HCT116 (cell line): ENCODE measurements at regions not wholly inside any gene's neighbourhood (a gene's known extent, or its start where the extent isn't known, plus 50 kb on each side); places are given as distances from the start of the nearest gene placed in this dataset.

Source experiments
- ATAC-seq: fragments of 200-7000 bp; cut with Tn5 transposase; 2 replicates; pipeline ENCODE4 v1.9.1; 2020; ENCODE audit warnings: mild to moderate bottlenecking, moderate library complexity
- BruUV-seq: library from RNA; stranded (reverse); fragments of 400-500 nt; replicated peaks from 2 replicates; lab custom pipeline; 2021; lab: Mats Ljungman, UMichigan
- CTCF ChIA-PET: fragments of 300-600 bp; sonication (Branson Sonifier 250); formaldehyde crosslinking; loops from one replicate; lab custom pipeline; 2021; ENCODE audit warnings: antibody characterized with exemption; lab: Charles Lee
- POLR2A ChIA-PET: fragments of 300-600, 350-600 bp; sonication (Branson Sonifier 250); formaldehyde crosslinking; loops from one replicate; lab custom pipeline; 2021; ENCODE audit warnings: antibody characterized with exemption; lab: Charles Lee
- RAD21 ChIA-PET, 2 experiments: fragments of 300-600 bp; sonication (Branson Sonifier 250); formaldehyde crosslinking; loops; one replicate each; lab custom pipeline; 2023; ENCODE audit warnings: low total read pairs in 2 of 2; ENCODE audit not compliant: uncharacterized antibody in 2 of 2, unreplicated experiment in 2 of 2, low non-redundant PET in 1 of 2; lab: Charles Lee
- DNase-seq: peaks from one replicate; pipeline ENCODE4 v3.0.0-alpha.2; 2010; ENCODE audit warnings: low read depth, low spot score
- H2AFZ ChIP-seq: fragments of 200-600 bp; shearing (Covaris generic), sonication (generic); 2 replicates; pipeline ENCODE4 v1.6.1; 2017; ENCODE audit warnings: low read depth, mixed run types, mixed read lengths, antibody characterized with exemption, low read length; ENCODE audit not compliant: poor library complexity, severe bottlenecking
- H3K27ac ChIP-seq: 2 replicates; pipeline ENCODE4 v1.5.1; 2012; ENCODE audit warnings: low read depth, low read length
- H3K27me3 ChIP-seq: fragments of 200-600 bp; sonication (generic); 2 replicates; pipeline ENCODE4 v1.6.1; 2016; ENCODE audit warnings: mixed run types, low read length, mixed read lengths; ENCODE audit not compliant: insufficient read depth
- H3K36me3 ChIP-seq, 2 experiments: fragments of 200-500 bp in 1 of 2; fragments of 200-600 bp in 1 of 2; sonication (Bioruptor generic) in 1 of 2; sonication (generic) in 1 of 2; 2 replicates each; pipeline versions ENCODE4 v1.5.1 to v1.6.1; 2014 to 2016; ENCODE audit warnings: low read length in 2 of 2, inconsistent platforms in 1 of 2, mixed read lengths in 1 of 2, mixed run types in 1 of 2; ENCODE audit not compliant: insufficient read depth in 2 of 2, control insufficient read depth in 1 of 2
- H3K4me1 ChIP-seq, 2 experiments: fragments of 200-600 bp in 1 of 2; sonication (generic) in 1 of 2; 2 replicates each; pipeline versions ENCODE4 v1.5.1 to v1.6.1; 2012 to 2017; ENCODE audit warnings: low read length in 2 of 2, inconsistent platforms in 1 of 2, mild to moderate bottlenecking in 1 of 2, mixed read lengths in 1 of 2, mixed run types in 1 of 2, moderate library complexity in 1 of 2; ENCODE audit not compliant: insufficient read depth in 2 of 2, control insufficient read depth in 1 of 2
- H3K4me2 ChIP-seq: fragments of 200-600 bp; sonication (generic); 2 replicates; pipeline ENCODE4 v1.6.1; 2017; ENCODE audit warnings: mixed run types, low read length, mixed read lengths
- H3K4me3 ChIP-seq, 2 experiments: fragments of 200-600 bp in 1 of 2; sonication (generic) in 1 of 2; replicated peaks in 1 of 2; 2 replicates each; pipeline ENCODE4 v1.5.1; 2011 to 2016; ENCODE audit warnings: low read length in 2 of 2, control low read depth in 1 of 2, low read depth in 1 of 2, mild to moderate bottlenecking in 1 of 2, mixed read lengths in 1 of 2, mixed run types in 1 of 2
- H3K79me2 ChIP-seq: fragments of 200-600 bp; sonication (generic); 2 replicates; pipeline ENCODE4 v1.6.1; 2017; ENCODE audit warnings: mild to moderate bottlenecking, mixed run types, low read length, moderate library complexity, mixed read lengths; ENCODE audit not compliant: insufficient read depth
- H3K9ac ChIP-seq: fragments of 200-600 bp; sonication (generic); 2 replicates; pipeline ENCODE4 v1.6.1; 2016; ENCODE audit warnings: low read length, mixed read lengths
- H3K9me2 ChIP-seq: fragments of 200-600 bp; sonication (generic), shearing (Covaris generic); 2 replicates; pipeline ENCODE4 v1.6.1; 2017; ENCODE audit warnings: mixed run types, mild to moderate bottlenecking, moderate library complexity; ENCODE audit not compliant: insufficient read depth
- H3K9me3 ChIP-seq, 2 experiments: fragments of 200-500 bp in 1 of 2; fragments of 200-600 bp in 1 of 2; sonication (Bioruptor generic) in 1 of 2; sonication (generic) in 1 of 2; 2 replicates each; pipeline ENCODE4 v1.6.1; 2014 to 2017; ENCODE audit warnings: low read length in 2 of 2, mixed read lengths in 2 of 2, inconsistent platforms in 1 of 2, low read depth in 1 of 2, mild to moderate bottlenecking in 1 of 2, mixed run types in 1 of 2, moderate library complexity in 1 of 2; ENCODE audit not compliant: control insufficient read depth in 1 of 2, insufficient read depth in 1 of 2
- H4K20me1 ChIP-seq: fragments of 200-600 bp; sonication (generic), shearing (Covaris generic); 2 replicates; pipeline ENCODE4 v1.6.1; 2017; ENCODE audit warnings: mixed run types, mild to moderate bottlenecking, moderate library complexity; ENCODE audit not compliant: insufficient read depth
- CBX3 ChIP-seq: IDR thresholded peaks from 2 replicates; pipeline ENCODE4 v1.6.1; 2012; ENCODE audit warnings: low read depth
- ELF1 ChIP-seq: IDR thresholded peaks from 2 replicates; pipeline ENCODE4 v1.6.1; 2012; ENCODE audit warnings: low read depth, borderline replicate concordance
- EZH2 ChIP-seq: fragments of 200-600 bp; sonication (generic); IDR thresholded peaks from 2 replicates; pipeline ENCODE4 v1.6.1; 2017; ENCODE audit warnings: antibody characterized with exemption, mixed run types
- FOSL1 ChIP-seq: IDR thresholded peaks from 2 replicates; pipeline ENCODE4 v1.6.1; 2012; ENCODE audit warnings: low read depth
- MAX ChIP-seq: IDR thresholded peaks from 2 replicates; pipeline ENCODE4 v1.6.1; 2012
- POLR2A ChIP-seq: IDR thresholded peaks from 2 replicates; pipeline ENCODE4 v1.7.0; 2011; ENCODE audit warnings: borderline replicate concordance; ENCODE audit not compliant: insufficient read depth, insufficient read length; ENCODE audit errors: extremely low read depth
- POLR2AphosphoS5 ChIP-seq: IDR thresholded peaks from 2 replicates; pipeline ENCODE4 v1.6.1; 2011; ENCODE audit warnings: mild to moderate bottlenecking, low read depth, low read length, moderate library complexity
- RAD21 ChIP-seq: IDR thresholded peaks from 2 replicates; pipeline ENCODE4 v1.6.1; 2012; ENCODE audit warnings: low read depth, mild to moderate bottlenecking
- SIN3A ChIP-seq: IDR thresholded peaks from 2 replicates; pipeline ENCODE4 v1.6.1; 2012; ENCODE audit warnings: low read depth
- SRF ChIP-seq: IDR thresholded peaks from 2 replicates; pipeline ENCODE4 v1.6.1; 2012; ENCODE audit warnings: low read depth
- YY1 ChIP-seq: IDR thresholded peaks from 2 replicates; pipeline ENCODE4 v1.6.1; 2011; ENCODE audit warnings: low read length, low read depth, moderate library complexity, mild to moderate bottlenecking; ENCODE audit not compliant: insufficient replicate concordance; ENCODE audit errors: extremely low read depth
- ZFX ChIP-seq: fragments of 450-650 bp; IDR thresholded peaks from 2 replicates; pipeline ENCODE4 v1.6.1; 2017
- intact Hi-C: fragments of 100-400 bp; cut with micrococcal nuclease; formaldehyde crosslinking; loops from 2 replicates; pipeline ENCODE4 v1.10.0; 2022

GRCh38 chr4:81789741-81790399, 318.2 kb upstream of the RASGEF1B start:
- Histone ChIP-seq H2AFZ (no peak overlapping the region), H3K4me3 (no peak overlapping the region), H3K79me2 (no peaks in the 10 kb centered on the region), H3K36me3 (no peaks in the 10 kb centered on the region), H3K27ac (no peak overlapping the region), H3K9me3 (no peaks in the 10 kb centered on the region), H3K9ac (no peak overlapping the region), H3K9me2 (no peaks in the 10 kb centered on the region), H3K27me3 (peaks cover 8% of the 10 kb centered on the region; the same call in 1 of the 2 replicates), H3K4me2 (no peak overlapping the region), H3K4me1 (no peaks in the 10 kb centered on the region), H4K20me1 (no peaks in the 10 kb centered on the region)
- no peak for ATAC-seq
- POLR2A ChIA-PET, result no interaction called here
- no TSS peak for BruUV-seq
- no peak for DNase-seq
- RAD21 ChIA-PET, result no interaction called here
- no peak for TF ChIP-seq ELF1
- TF ChIP-seq EZH2, result no peak
- intact Hi-C loops, result no loop called here
- CTCF ChIA-PET, result interaction anchor here (1.3 kb wide), 1 partner anchor 495 kb away, joined by 3 read pairs; no protein-coding TSS in a partner anchor

- no peak overlapping the region for H3K4me2 ChIP-seq
- intact Hi-C loops, result no loop called here
- TF ChIP-seq SIN3A (no peak), CBX3 (no peak), RAD21 (no peak), YY1 (no peak), SRF (no peak), FOSL1 (no peak), POLR2A (no peak), MAX (no peak), ZFX (no peak), POLR2AphosphoS5 (no peak), ELF1 (no peak)
- no peaks in the 10 kb centered on the region for H3K9me3 ChIP-seq
- DNase-seq (no peak), ATAC-seq (no peak)
- ChIA-PET POLR2A (no interaction called here), CTCF (interaction anchor here (1.3 kb wide), 1 partner anchor 496 kb away, joined by 3 read pairs; no protein-coding TSS in a partner anchor), RAD21 (no interaction called here)
- no peak overlapping the region for H2AFZ ChIP-seq
- H3K4me3 ChIP-seq, result no peak overlapping the region
- no peaks in the 10 kb centered on the region for H3K9me2 ChIP-seq
- no peaks in the 10 kb centered on the region for H3K4me1 ChIP-seq
- H3K36me3 ChIP-seq, result no peaks in the 10 kb centered on the region
- no peak overlapping the region for H3K9ac ChIP-seq
- H4K20me1 ChIP-seq, result no peaks in the 10 kb centered on the region
- no peak overlapping the region for H3K27ac ChIP-seq
- peaks cover 8% of the 10 kb centered on the region; the same call in 1 of the 2 replicates for H3K27me3 ChIP-seq
- no TSS peak for BruUV-seq
- no peaks in the 10 kb centered on the region for H3K79me2 ChIP-seq
Observed at GRCh38 chr4:81789158-81789557, 317.5 kb upstream of the RASGEF1B start.
